GM04503 (cell line): ENCODE measurements at regions not wholly inside any gene's neighbourhood (a gene's known extent, or its start where the extent isn't known, plus 50 kb on each side); places are given as distances from the start of the nearest gene placed in this dataset.
A peak's percentile ranks its signal among the peaks of the same experiment; 100 is the strongest.

Source experiments
- DNase-seq: peaks from one replicate; pipeline ENCODE4 v3.0.0-alpha.2; 2012; ENCODE audit warnings: low read depth

GRCh38 chr1:162921311-162921710, 60.3 kb upstream of the CCDC190 start:
- DNase-seq = no peak

GRCh38 chr1:162919034-162919433, 58.1 kb upstream of the CCDC190 start:
- no peak for DNase-seq

- no peak for DNase-seq
Observed at GRCh38 chr1:162918151-162918754, 57.3 kb upstream of the CCDC190 start.

- DNase-seq = no peak
Observed at GRCh38 chr1:162916821-162917613, 56.0 kb upstream of the CCDC190 start.

- DNase-seq = peak; percentile 31
Observed at GRCh38 chr1:162916407-162916806, 55.4 kb upstream of the CCDC190 start.

- DNase-seq = no peak
Observed at GRCh38 chr1:162914601-162915000, 53.6 kb upstream of the CCDC190 start.

GRCh38 chr1:162913345-162913744, 52.4 kb upstream of the CCDC190 start:
- no peak for DNase-seq

GRCh38 chr1:162912061-162912667, 51.2 kb upstream of the CCDC190 start:
- no peak for DNase-seq
